B cell (primary cell): ENCODE measurements at regions not wholly inside any gene's neighbourhood (a gene's known extent, or its start where the extent isn't known, plus 50 kb on each side); places are given as distances from the start of the nearest gene placed in this dataset.

Experiments
- CTCF ChIP-seq: fragments of 200-600 bp; IDR thresholded peaks from one replicate; pipeline ENCODE4 v1.8.0; 2022; ENCODE audit warnings: antibody characterized with exemption, mild to moderate bottlenecking
- EZH2 ChIP-seq: IDR thresholded peaks from 2 replicates; pipeline ENCODE4 v1.6.1; 2012; ENCODE audit warnings: borderline replicate concordance, low read depth, mild to moderate bottlenecking, moderate library complexity, low read length; ENCODE audit not compliant: insufficient read depth, poor library complexity, severe bottlenecking

- no peak for TF ChIP-seq CTCF
- TF ChIP-seq EZH2: no peak
Measured at GRCh38 chrX:65874765-65875164, 165.1 kb downstream of the VSIG4 start.
